Keratinocyte (primary cell): ENCODE measurements at regions not wholly inside any gene's neighbourhood (a gene's known extent, or its start where the extent isn't known, plus 50 kb on each side); places are given as distances from the start of the nearest gene placed in this dataset.

Experiments used
- CTCF ChIP-seq, 3 experiments: IDR thresholded peaks in 1 of 3; conservative IDR thresholded peaks in 1 of 3; optimal IDR thresholded peaks in 1 of 3; 2 replicates in 2 of 3; 3 replicates in 1 of 3; pipeline versions ENCODE3 to v1.5.1; 2011; ENCODE audit warnings: low read length in 3 of 3, mild to moderate bottlenecking in 3 of 3, moderate library complexity in 2 of 3, control low read depth in 1 of 3, inconsistent platforms in 1 of 3; ENCODE audit not compliant: insufficient read depth in 2 of 3; ENCODE audit errors: extremely low read depth in 1 of 3
- EZH2 ChIP-seq: IDR thresholded peaks from one replicate; pipeline ENCODE4 v1.6.1; 2012; ENCODE audit warnings: inconsistent platforms, mild to moderate bottlenecking, low read length, moderate library complexity

- TF ChIP-seq CTCF (optimal IDR thresholded peaks at IDR 0.05 in 1 of 3, IDR thresholded peaks at IDR 0.05 in 1 of 3, conservative IDR thresholded peaks at IDR 0.05 in 1 of 3; ENCODE audit: extremely low read depth in 1 of 3, insufficient read depth in 2 of 3, low read length in 3 of 3) (no peak), EZH2 (no peak)
Observed at GRCh38 chr2:146633159-146633558, 1211.7 kb upstream of the ACVR2A start.
